Endothelial cell (in vitro differentiated cells): ENCODE measurements at regions not wholly inside any gene's neighbourhood (a gene's known extent, or its start where the extent isn't known, plus 50 kb on each side); places are given as distances from the start of the nearest gene placed in this dataset.

Experiments
- DNase-seq: peaks from one replicate; pipeline ENCODE4 v3.0.0; 2021; ENCODE audit warnings: low spot score
- H3K27ac Mint-ChIP-seq: one replicate; pipeline ENCODE4 v1.8.0; 2021; ENCODE audit warnings: mixed read lengths, inconsistent platforms; ENCODE audit not compliant: unreplicated experiment
- H3K27me3 Mint-ChIP-seq: one replicate; pipeline ENCODE4 v1.8.0; 2021; ENCODE audit warnings: mild to moderate bottlenecking, moderate library complexity, mixed read lengths, inconsistent platforms; ENCODE audit not compliant: unreplicated experiment
- H3K36me3 Mint-ChIP-seq: one replicate; pipeline ENCODE4 v1.8.0; 2021; ENCODE audit warnings: mild to moderate bottlenecking, low read depth, mixed read lengths, inconsistent platforms; ENCODE audit not compliant: unreplicated experiment
- H3K4me1 Mint-ChIP-seq: one replicate; pipeline ENCODE4 v1.8.0; 2021; ENCODE audit warnings: mild to moderate bottlenecking, mixed read lengths, inconsistent platforms; ENCODE audit not compliant: unreplicated experiment
- H3K4me3 Mint-ChIP-seq: one replicate; pipeline ENCODE4 v1.8.0; 2021; ENCODE audit warnings: mild to moderate bottlenecking, mixed read lengths, inconsistent platforms; ENCODE audit not compliant: unreplicated experiment
- H3K9me3 Mint-ChIP-seq: one replicate; pipeline ENCODE4 v1.8.0; 2021; ENCODE audit warnings: mixed read lengths, inconsistent platforms; ENCODE audit not compliant: unreplicated experiment
- TF ChIP-seq, protein P1 (sequence below): fragments of 200-600 bp; sonication (generic); IDR thresholded peaks from one replicate; pipeline ENCODE4 v1.5.0; 2021; ENCODE audit warnings: antibody characterized with exemption; ENCODE audit not compliant: unreplicated experiment

DNA sequence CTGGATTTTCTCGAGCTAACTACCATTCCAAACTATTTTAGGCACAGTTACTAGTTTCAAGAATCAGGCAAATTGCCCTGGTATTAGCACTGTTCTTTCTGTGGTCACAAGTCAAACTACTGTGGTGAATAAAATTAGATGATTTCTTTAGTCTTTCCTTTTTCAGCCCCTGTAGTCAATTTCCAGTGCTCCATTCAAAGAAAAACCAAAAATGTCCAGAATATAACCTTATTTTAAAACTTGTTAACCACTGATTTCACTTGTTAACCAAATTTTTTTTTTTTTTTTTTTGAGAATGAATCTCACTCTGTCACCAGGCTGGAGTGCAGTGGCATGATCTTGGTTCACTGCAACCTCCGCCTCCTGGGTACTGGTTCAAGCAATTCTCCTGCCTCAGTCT, 50.6 kb upstream of the USPL1 start:
- no peak for DNase-seq
- Mint-ChIP-seq H3K27me3 (peaks cover 2% of the 10 kb centered on the region), H3K9me3 (no peaks in the 10 kb centered on the region), H3K27ac (no peak overlapping the region), H3K4me1 (no peaks in the 10 kb centered on the region), H3K4me3 (no peak overlapping the region), H3K36me3 (no peaks in the 10 kb centered on the region)
- TF ChIP-seq, protein P1, sequence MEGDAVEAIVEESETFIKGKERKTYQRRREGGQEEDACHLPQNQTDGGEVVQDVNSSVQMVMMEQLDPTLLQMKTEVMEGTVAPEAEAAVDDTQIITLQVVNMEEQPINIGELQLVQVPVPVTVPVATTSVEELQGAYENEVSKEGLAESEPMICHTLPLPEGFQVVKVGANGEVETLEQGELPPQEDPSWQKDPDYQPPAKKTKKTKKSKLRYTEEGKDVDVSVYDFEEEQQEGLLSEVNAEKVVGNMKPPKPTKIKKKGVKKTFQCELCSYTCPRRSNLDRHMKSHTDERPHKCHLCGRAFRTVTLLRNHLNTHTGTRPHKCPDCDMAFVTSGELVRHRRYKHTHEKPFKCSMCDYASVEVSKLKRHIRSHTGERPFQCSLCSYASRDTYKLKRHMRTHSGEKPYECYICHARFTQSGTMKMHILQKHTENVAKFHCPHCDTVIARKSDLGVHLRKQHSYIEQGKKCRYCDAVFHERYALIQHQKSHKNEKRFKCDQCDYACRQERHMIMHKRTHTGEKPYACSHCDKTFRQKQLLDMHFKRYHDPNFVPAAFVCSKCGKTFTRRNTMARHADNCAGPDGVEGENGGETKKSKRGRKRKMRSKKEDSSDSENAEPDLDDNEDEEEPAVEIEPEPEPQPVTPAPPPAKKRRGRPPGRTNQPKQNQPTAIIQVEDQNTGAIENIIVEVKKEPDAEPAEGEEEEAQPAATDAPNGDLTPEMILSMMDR, result no peak
